Limb (tissue), 2 donors: ENCODE measurements at regions not wholly inside any gene's neighbourhood (a gene's known extent, or its start where the extent isn't known, plus 50 kb on each side); places are given as distances from the start of the nearest gene placed in this dataset.
"Not testable (repeated sequence)": the region's sequence is repeated elsewhere in the genome, so short reads cannot be mapped to it uniquely, and the experiment has no call there.

Experiments
- DNase-seq, 2 donors: peaks; one replicate each; pipeline ENCODE4 v3.0.0-alpha.2; 2016; ENCODE audit errors: extremely low spot score in 2 of 2

DNA sequence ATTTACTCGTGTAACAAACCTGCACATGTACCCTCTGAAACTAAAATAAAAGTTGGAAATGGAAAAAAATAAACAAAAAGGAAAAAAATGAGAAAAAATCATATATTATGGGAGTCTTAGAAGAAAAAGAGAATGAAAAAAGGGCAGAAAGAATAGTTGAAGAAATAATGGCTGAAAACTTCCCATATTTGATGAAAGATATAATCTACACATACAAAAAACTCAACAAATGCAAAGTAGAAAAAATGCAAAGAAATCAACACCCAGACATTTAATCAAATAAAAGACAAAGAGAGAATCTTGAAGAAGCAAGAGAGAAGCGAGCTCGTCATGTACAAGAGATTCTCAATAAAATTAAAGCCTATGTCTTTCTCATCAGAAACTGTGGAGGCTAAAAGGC is 73.8 kb downstream of the SLC25A46 start:
- DNase-seq: no peak

DNA sequence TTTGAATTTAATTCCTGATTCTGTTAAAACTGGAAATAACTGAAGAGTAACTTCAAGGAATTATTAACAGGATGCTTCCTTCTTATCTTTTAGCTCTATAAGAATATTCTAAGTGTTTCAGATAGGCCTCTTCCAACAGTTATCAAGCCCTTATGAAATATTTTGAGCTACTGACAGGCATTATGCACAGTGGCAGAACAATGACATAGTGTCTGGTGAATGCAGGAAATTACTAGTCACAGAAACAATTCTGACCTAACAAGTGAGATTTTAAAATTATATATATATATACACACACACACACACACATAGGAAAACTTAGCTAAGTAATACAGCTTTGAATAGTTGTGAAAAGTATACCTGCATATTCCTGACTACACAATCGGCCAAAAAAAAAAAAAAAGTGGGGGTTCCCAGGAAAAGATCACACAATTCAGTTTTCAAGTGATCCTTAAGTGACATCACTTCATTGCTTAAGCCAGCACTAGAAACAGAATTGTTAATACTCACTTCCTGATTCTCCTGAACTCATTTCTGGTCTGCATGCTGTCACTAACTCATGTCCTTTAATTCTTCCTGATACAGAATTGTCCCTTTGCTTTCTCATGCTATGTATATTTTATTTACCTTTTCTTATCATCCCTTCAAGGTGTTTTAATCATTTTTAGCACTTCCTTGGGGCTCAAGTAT is 77.3 kb downstream of the SLC25A46 start:
- no peak for DNase-seq

DNA sequence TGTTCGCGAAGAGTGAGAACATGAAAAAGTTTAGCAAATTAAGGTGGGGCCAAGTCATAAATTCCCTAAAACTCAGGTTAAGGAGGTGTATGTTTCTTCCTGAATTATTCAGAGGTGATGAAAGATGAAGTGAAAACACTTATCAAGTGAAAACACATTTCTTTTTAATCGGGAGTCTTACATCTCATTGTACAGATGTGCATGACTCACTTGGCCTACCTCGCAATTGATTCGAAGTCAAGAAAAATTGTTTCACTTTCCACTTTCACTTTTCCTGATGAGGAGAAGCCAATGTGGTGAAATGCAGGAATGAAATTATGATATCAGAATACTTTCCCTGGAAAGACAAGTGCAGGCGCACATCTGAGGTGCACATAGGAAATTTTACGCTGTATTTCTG is 78.7 kb downstream of the SLC25A46 start:
- DNase-seq: no peak

DNA sequence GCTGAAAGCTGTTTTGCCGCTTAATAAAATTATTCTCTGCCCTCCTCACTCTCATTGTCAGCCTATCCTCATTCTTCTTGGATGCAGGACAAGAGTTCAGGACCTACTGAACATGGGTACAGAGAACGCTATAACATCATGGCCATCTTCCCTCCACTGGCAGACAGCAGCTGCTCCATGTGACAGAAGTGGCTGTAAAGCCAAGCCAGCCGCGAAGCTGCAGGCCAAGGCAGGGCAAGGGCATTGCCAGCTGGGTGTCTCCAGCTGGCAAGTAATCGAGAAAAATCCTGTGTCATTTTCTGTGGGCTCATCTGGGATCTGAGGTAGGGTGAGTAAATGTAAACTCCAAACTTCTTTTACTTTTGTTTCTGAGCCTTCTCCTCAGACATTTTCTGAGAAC is 84.8 kb downstream of the SLC25A46 start:
- no peak for DNase-seq

DNA sequence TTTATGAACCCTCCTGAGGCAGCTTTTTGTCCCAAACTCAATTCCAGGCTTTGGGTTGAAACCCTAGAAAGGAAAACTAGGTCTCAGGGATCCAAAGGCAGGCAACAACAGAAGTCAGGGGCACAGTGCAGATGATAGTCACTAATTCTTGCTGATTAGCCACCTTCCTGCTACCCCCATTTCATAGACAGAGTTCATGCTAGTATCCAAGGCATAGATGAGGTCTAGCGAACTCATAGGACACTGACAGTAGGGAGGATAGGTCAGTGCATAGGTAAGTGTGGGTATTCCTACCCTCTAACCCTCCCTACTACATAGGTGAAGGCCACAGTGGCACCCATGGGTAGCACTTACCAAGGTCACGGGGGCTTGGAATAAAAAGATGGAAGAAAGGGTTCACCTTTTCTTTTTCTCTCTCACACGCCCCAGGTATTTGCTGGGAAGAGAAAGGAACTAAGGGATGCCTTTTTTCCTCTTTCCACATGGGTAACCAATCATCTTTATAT is 86.2 kb downstream of the SLC25A46 start:
- DNase-seq: no peak

DNA sequence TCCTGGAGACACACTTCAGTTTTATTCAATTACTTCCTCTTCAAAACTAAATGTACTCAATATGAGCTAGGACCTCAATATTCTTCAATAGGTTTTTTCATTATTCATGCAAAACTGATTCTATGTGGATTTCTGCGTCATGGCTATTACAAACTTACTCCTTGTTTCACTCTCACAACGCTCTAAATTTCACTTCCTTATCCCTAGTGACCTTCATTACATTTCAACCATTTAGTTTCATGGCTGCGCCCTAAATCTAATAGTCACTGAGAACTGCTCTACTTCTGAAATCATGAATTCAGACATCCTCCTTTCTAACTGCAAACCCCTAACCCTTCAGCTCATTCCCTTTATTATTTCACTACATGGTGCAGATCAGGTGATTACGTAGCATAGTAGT is 93.9 kb downstream of the SLC25A46 start:
- no peak for DNase-seq

DNA sequence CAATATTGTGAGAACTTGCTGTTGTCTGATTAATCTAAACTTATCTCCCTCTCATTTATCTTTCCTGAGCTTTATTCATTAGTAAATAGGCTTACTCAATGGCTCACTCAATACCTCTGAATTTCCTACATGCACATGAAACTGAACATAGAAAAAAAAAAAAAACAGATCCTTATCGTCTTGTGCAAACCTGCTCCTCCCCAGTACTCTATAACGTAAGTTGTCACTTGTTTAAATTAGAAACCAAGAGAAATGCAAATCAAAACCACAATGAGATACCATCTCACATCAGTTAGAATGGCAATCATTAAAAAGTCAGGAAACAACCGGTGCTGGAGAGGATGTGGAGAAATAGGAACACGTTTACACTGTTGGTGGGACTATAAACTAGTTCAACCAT is 96.1 kb downstream of the SLC25A46 start:
- not testable (repeated sequence) for DNase-seq

DNA sequence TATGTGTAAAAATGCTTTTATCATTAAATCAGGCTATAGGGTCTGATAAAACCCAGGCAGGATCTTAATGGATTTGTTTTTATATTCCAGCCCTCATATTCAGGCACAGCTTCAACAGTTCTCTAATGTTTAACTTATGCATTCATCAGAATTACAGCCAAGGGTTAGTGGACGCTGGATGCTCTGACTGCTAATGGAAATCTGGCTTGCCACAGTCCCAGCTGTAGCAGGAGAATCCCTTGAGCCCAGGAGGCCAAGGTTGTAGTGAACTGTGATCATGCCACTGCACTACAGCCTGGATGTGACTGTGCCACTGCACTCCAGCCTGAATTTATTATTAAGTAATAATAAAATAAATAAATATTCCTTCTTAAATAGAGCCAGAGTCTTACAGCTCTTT is 98.0 kb downstream of the SLC25A46 start:
- DNase-seq: no peak

GRCh38 chr5:110838357-110838756 is 99.5 kb downstream of the SLC25A46 start:
- not testable (repeated sequence) for DNase-seq

DNA sequence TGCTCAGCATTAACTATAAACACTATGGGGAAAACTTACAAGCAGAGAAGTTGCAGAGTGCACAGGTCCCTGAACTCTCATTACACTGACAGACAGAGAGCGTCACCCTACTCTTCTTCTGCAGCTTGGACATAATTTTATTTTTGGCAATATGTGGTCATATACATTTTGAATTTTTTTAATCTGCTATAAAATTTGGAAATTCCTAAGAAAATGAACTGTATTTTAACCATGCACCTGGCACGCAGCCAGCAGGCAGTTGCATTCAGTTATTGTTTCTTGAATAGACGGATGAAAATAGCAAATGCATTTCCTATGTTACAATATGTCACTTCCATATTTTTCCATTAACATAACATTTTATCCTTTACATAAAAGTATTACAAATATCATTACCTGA is 100.2 kb downstream of the SLC25A46 start:
- no peak for DNase-seq

- DNase-seq: no peak
These were observed 101.6 kb downstream of the SLC25A46 start for GRCh38 chr5:110840347-110840960.

DNA sequence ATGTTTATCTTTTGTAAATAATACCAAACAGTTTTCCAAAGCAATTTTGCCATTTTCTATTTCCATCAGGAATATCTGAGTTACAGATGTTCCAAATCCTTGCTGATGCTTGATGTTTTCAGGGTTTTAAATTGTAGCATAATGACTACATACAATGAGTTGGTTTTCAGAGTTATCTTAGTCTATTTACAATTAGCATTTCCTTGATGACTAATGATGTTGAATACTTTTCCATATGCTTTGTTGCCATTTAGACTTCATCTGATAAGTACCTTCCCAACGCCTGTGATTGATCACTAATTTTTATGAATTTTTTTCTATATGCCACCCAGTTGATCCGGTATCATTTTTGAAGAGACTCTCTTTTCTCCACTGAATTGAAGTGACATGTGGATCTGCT is 102.3 kb downstream of the SLC25A46 start:
- DNase-seq: no peak

GRCh38 chr5:110842948-110843347 is 104.1 kb downstream of the SLC25A46 start:
- DNase-seq: no peak

DNA sequence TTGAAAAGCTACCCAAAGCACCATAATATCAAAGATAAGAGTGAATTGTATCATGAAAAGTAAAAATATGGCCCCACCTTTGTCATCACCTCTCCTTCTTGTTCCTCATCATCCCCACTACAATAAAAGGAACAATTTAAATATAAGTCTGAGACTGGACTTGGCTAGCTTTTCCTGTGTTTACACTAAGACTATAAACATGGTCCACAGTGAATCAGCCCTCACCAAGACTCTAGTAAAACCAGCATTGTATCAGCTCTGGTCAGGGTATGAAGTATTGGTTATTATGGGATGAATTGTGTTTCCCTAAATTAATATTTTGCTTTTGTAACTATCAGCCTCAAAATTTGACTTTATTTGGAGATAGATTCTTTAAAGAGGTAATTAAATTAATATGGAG is 105.4 kb downstream of the SLC25A46 start:
- DNase-seq: no peak

DNA sequence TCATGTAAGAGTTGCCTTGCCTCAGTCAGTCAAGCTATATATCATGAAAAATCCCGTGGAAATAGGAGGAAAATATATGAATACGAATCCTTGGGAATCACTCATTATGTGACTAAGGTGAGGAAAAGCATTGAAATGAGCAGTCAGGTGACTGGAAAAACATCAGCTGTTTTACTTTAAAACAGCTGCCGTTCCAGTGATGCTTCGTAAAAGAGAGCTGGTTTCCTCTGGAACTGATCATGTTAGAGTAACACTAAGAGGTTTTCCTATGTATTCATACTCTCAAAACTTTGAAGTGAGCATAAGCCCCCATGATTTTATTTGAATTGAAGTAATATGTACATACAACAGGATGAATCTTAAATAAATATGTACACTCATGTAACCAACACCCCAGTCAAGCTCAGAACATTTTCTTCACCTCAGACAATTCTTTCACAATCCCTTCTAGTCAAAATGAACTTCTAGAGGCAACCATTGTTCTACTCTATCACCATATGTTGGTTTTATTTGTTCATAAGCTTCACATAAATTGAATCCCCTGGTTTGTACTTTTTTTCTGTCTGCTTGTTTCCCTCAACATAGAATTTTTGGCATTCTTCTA is 107.7 kb downstream of the SLC25A46 start:
- DNase-seq: no peak

DNA sequence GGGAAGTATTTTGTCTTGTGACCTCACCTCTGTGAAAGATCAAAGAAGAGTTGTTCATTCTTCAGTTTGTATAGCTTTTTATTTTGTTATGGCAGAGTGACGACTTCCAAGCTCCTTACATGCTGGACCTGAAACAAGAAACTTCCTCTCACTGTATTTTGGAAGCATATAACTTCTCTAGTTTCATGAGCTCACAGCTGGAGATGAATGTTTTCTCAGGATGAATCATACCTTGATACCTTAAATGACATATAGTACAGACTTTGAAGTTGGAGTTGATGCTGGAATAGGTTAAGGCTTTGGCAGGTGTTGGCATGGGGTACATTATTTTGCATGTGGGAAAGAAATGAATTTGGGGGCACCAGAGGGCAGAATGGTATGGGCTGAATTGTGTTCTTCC is 112.5 kb downstream of the SLC25A46 start:
- DNase-seq: no peak

DNA sequence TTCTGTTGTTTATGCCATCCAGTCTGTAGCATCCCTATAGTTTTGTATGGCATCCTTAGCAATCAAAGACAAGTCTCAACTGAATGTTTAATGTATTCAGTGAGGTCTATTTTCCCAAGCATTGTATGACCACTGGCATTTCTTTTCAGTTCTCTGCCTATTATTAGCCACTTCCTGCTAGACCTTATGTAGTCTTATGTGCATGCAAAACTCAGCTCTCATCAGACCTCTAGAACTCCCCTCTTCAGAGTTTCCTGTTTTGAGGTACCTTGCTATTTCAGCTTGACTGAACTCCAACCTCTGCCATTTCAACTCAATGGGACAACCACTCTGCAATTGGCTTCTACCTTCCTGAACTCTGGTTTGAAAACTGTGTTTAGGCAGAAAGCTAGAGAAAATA is 113.2 kb downstream of the SLC25A46 start:
- DNase-seq: no peak

DNA sequence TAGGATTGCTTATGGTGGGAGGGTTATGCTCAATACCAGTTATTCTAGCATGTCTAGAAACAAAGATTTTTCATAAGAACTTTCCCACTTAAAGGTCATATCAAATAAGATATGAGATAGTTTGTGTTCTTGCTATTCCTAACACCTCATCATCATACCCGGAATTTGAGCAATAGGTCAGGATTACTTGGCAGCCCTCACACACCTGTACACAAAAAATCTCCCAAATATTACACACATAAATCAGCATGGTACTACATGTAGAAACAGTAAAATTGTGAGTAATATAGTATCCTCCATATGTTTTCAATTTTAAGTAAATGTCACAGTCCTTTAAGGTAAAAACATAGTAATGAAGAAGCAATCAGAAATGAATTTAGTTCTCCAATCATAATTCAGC is 113.7 kb downstream of the SLC25A46 start:
- DNase-seq: no peak

DNA sequence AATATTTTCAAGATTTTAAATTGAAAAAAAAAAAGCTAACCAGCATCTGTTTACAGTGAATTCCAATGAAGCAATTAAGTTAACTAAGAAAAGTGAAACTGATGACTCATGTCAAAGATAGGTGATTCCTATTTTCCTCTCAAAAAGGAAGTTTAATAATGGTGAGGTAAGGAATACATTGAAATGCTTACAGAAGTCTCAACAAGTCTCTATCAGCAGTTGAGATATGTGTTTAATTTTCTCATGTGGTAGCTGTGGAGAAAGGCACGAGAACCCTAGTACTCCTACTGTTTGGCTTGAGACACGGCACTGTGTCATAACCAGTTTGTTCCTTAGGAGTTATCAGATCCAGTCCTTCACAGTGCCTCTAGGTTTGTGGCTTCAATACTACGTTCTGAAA is 114.5 kb downstream of the SLC25A46 start:
- DNase-seq: no peak

GRCh38 chr5:110854200-110854599 is 115.4 kb downstream of the SLC25A46 start:
- no peak for DNase-seq

GRCh38 chr5:110855961-110856360 is 117.2 kb downstream of the SLC25A46 start:
- DNase-seq: no peak

- DNase-seq: no peak
These were observed 126.7 kb downstream of the SLC25A46 start for GRCh38 chr5:110865400-110866094.
